K562 (cell line): ENCODE measurements at regions not wholly inside any gene's neighbourhood (a gene's known extent, or its start where the extent isn't known, plus 50 kb on each side); places are given as distances from the start of the nearest gene placed in this dataset.

Source experiments
- FOXM1 ChIP-seq, 2 experiments: fragments of 450-650 bp in 1 of 2; sonication (generic) in 1 of 2; formaldehyde crosslinking in 1 of 2; IDR thresholded peaks; 2 replicates each; pipeline versions ENCODE4 v1.6.1 to v1.9.0; 2017 to 2022; ENCODE audit warnings: low read depth in 2 of 2, mild to moderate bottlenecking in 2 of 2, missing genetic modification reagents in 1 of 2, moderate library complexity in 1 of 2
- GTF2F1 ChIP-seq: IDR thresholded peaks from 2 replicates; pipeline ENCODE4 v1.6.1; 2011; ENCODE audit warnings: low read depth, low read length, improper control_type of control experiment
- HDAC1 ChIP-seq, 2 experiments: fragments of 450-650 bp; IDR thresholded peaks; 2 replicates each; pipeline ENCODE4 v1.6.1; 2016 to 2017; ENCODE audit warnings: inconsistent platforms in 1 of 2, mild to moderate bottlenecking in 1 of 2, moderate library complexity in 1 of 2
- HDAC2 ChIP-seq: fragments of 450-650 bp; IDR thresholded peaks from 2 replicates; pipeline ENCODE4 v1.6.1; 2016; ENCODE audit warnings: mild to moderate bottlenecking
- NFIC ChIP-seq: fragments of 450-650 bp; IDR thresholded peaks from 2 replicates; pipeline ENCODE4 v1.6.1; 2017; ENCODE audit warnings: mild to moderate bottlenecking, inconsistent platforms
- PHF8 ChIP-seq: fragments of 200-600 bp; sonication (generic); IDR thresholded peaks from 2 replicates; pipeline ENCODE4 v1.6.1; 2012; ENCODE audit warnings: mixed run types, mild to moderate bottlenecking, inconsistent platforms, low read length, moderate library complexity, borderline replicate concordance
- SMAD2 ChIP-seq: fragments of 150-350 bp; IDR thresholded peaks from 2 replicates; pipeline ENCODE4 v1.6.1; 2014; ENCODE audit warnings: low read depth, mild to moderate bottlenecking, low read length
- SMAD4 ChIP-seq: fragments of 250-450 bp; sonication (Bioruptor Pico); conservative IDR thresholded peaks from 2 replicates; pipeline ENCODE4 v1.8.0; 2021; ENCODE audit warnings: inconsistent platforms, mild to moderate bottlenecking, moderate library complexity
- TAL1 ChIP-seq: fragments of 450-650 bp; IDR thresholded peaks from 2 replicates; pipeline ENCODE4 v1.6.1; 2016; ENCODE audit warnings: mild to moderate bottlenecking
- TCFL5 ChIP-seq: fragments of 250-450 bp; sonication (Bioruptor Pico); conservative IDR thresholded peaks from 2 replicates; pipeline ENCODE4 v1.6.1; 2021; ENCODE audit warnings: mild to moderate bottlenecking, moderate library complexity, matching md5 sums
- YY1 ChIP-seq, 3 experiments: IDR thresholded peaks; 2 replicates each; pipeline ENCODE4 v1.6.1; 2011; ENCODE audit warnings: low read length in 2 of 3, mild to moderate bottlenecking in 2 of 3, moderate library complexity in 2 of 3, borderline replicate concordance in 1 of 3, control low read depth in 1 of 3, low read depth in 1 of 3; ENCODE audit not compliant: insufficient read depth in 3 of 3, insufficient replicate concordance in 2 of 3, control insufficient read depth in 1 of 3, insufficient read length in 1 of 3; ENCODE audit errors: extremely low read depth in 1 of 3
- ZNF175 ChIP-seq: fragments of 200-800 bp; sonication (Bioruptor generic); IDR thresholded peaks from 2 replicates; pipeline ENCODE4 v1.6.1; 2016; ENCODE audit warnings: low read depth, mild to moderate bottlenecking, missing genetic modification characterization, missing compliant biosample characterization
- TF ChIP-seq, protein P1 (sequence below): sonication (generic); formaldehyde crosslinking; IDR thresholded peaks from 2 replicates; pipeline ENCODE4 v1.5.0; 2020; ENCODE audit warnings: missing genetic modification reagents
- TF ChIP-seq, protein P2 (sequence below), 3 experiments: IDR thresholded peaks in 2 of 3; conservative IDR thresholded peaks in 1 of 3; 2 replicates each; pipeline ENCODE4 v1.5.1; 2011 to 2012; ENCODE audit warnings: low read length in 3 of 3, mild to moderate bottlenecking in 3 of 3, control low read depth in 2 of 3, improper control_type of control experiment in 1 of 3, inconsistent platforms in 1 of 3, low read depth in 1 of 3, mixed read lengths in 1 of 3, moderate library complexity in 1 of 3; ENCODE audit not compliant: insufficient read depth in 2 of 3
- TF ChIP-seq, protein P3 (sequence below), 2 experiments: fragments of 450-650 bp; IDR thresholded peaks; 2 replicates each; pipeline ENCODE4 v1.6.1; 2016
- TF ChIP-seq, protein P4 (sequence below): sonication (generic); formaldehyde crosslinking; IDR thresholded peaks from 2 replicates; pipeline ENCODE4 v1.8.1; 2023; ENCODE audit warnings: mild to moderate bottlenecking, missing genetic modification reagents
- TF ChIP-seq, protein P5 (sequence below): fragments of 450-650 bp; formaldehyde crosslinking; IDR thresholded peaks from 2 replicates; pipeline ENCODE4 v1.4.0; 2022; ENCODE audit warnings: mild to moderate bottlenecking, moderate library complexity
- TF ChIP-seq, protein P6 (sequence below): fragments of 250-450 bp; sonication (Bioruptor Pico); IDR thresholded peaks from 2 replicates; pipeline ENCODE4 v1.5.0; 2021

DNA sequence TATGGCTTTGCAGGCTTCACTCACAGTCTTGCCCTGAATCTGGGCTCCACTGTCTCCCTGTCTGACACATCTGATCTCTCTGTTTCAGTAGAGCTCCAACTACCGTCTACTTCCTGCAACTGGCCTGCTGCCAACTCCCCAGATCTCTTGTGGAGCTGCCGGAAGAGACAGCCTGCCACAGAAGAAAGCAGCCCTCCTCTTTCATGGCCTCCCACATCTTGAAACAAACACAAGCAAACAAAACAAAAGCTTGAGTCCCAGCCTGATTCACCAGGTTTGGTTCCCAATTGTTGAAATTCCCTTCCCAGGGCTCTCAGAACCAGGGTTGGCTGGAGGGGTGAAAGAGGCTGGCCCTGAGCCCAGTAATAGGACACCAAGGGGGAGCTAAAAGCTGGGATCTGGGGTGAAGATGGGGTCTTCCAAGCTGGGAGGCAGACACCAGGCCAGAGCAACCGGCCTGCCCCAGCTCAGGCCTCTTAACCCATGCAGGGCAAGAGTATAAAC is 55.3 kb upstream of the CA12 start (continued):
- TF ChIP-seq, protein P1, sequence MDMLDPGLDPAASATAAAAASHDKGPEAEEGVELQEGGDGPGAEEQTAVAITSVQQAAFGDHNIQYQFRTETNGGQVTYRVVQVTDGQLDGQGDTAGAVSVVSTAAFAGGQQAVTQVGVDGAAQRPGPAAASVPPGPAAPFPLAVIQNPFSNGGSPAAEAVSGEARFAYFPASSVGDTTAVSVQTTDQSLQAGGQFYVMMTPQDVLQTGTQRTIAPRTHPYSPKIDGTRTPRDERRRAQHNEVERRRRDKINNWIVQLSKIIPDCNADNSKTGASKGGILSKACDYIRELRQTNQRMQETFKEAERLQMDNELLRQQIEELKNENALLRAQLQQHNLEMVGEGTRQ (CRISPR knock-in tag): no peak
- TF ChIP-seq, protein P2, sequence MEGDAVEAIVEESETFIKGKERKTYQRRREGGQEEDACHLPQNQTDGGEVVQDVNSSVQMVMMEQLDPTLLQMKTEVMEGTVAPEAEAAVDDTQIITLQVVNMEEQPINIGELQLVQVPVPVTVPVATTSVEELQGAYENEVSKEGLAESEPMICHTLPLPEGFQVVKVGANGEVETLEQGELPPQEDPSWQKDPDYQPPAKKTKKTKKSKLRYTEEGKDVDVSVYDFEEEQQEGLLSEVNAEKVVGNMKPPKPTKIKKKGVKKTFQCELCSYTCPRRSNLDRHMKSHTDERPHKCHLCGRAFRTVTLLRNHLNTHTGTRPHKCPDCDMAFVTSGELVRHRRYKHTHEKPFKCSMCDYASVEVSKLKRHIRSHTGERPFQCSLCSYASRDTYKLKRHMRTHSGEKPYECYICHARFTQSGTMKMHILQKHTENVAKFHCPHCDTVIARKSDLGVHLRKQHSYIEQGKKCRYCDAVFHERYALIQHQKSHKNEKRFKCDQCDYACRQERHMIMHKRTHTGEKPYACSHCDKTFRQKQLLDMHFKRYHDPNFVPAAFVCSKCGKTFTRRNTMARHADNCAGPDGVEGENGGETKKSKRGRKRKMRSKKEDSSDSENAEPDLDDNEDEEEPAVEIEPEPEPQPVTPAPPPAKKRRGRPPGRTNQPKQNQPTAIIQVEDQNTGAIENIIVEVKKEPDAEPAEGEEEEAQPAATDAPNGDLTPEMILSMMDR (IDR thresholded peaks at IDR 0.05 in 2 of 3, conservative IDR thresholded peaks at IDR 0.05 in 1 of 3; ENCODE audit: insufficient read depth in 2 of 3, low read depth in 1 of 3, low read length in 3 of 3): peak; percentile 25 to 38 (median 32); a peak in 3 of 6 replicates
- TF ChIP-seq HDAC2 (no peak), SMAD4 (CRISPR knock-in tag) (peak; percentile 46), PHF8 (no peak; the same call in 1 of the 2 replicates), ZNF175 (peak; percentile 47; the same call in 1 of the 2 replicates), TAL1 (no peak), NFIC (peak; percentile 100), SMAD2 (no peak), YY1 (IDR thresholded peaks at IDR 0.05; ENCODE audit: borderline replicate concordance in 1 of 3, control insufficient read depth in 1 of 3, extremely low read depth in 1 of 3, insufficient read depth in 3 of 3, insufficient read length in 1 of 3, insufficient replicate concordance in 2 of 3, low read depth in 1 of 3, low read length in 2 of 3) (peak in 2 of 3 experiments; percentile 31 to 65), GTF2F1 (no peak), TCFL5 (CRISPR knock-in tag) (no peak), FOXM1 (IDR thresholded peaks at IDR 0.05; ENCODE audit: low read depth) (no peak), FOXM1 (CRISPR knock-in tag; IDR thresholded peaks at IDR 0.05; ENCODE audit: low read depth) (no peak), HDAC1 (IDR thresholded peaks at IDR 0.05) (no peak)
- TF ChIP-seq, protein P3, sequence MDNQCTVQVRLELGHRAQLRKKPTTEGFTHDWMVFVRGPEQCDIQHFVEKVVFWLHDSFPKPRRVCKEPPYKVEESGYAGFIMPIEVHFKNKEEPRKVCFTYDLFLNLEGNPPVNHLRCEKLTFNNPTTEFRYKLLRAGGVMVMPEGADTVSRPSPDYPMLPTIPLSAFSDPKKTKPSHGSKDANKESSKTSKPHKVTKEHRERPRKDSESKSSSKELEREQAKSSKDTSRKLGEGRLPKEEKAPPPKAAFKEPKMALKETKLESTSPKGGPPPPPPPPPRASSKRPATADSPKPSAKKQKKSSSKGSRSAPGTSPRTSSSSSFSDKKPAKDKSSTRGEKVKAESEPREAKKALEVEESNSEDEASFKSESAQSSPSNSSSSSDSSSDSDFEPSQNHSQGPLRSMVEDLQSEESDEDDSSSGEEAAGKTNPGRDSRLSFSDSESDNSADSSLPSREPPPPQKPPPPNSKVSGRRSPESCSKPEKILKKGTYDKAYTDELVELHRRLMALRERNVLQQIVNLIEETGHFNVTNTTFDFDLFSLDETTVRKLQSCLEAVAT (IDR thresholded peaks at IDR 0.05): peak in 1 of 2 experiments; percentile 91; a peak in 2 of 4 replicates
- TF ChIP-seq, protein P4, sequence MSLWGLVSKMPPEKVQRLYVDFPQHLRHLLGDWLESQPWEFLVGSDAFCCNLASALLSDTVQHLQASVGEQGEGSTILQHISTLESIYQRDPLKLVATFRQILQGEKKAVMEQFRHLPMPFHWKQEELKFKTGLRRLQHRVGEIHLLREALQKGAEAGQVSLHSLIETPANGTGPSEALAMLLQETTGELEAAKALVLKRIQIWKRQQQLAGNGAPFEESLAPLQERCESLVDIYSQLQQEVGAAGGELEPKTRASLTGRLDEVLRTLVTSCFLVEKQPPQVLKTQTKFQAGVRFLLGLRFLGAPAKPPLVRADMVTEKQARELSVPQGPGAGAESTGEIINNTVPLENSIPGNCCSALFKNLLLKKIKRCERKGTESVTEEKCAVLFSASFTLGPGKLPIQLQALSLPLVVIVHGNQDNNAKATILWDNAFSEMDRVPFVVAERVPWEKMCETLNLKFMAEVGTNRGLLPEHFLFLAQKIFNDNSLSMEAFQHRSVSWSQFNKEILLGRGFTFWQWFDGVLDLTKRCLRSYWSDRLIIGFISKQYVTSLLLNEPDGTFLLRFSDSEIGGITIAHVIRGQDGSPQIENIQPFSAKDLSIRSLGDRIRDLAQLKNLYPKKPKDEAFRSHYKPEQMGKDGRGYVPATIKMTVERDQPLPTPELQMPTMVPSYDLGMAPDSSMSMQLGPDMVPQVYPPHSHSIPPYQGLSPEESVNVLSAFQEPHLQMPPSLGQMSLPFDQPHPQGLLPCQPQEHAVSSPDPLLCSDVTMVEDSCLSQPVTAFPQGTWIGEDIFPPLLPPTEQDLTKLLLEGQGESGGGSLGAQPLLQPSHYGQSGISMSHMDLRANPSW (CRISPR knock-in tag): no peak
- TF ChIP-seq, protein P5, sequence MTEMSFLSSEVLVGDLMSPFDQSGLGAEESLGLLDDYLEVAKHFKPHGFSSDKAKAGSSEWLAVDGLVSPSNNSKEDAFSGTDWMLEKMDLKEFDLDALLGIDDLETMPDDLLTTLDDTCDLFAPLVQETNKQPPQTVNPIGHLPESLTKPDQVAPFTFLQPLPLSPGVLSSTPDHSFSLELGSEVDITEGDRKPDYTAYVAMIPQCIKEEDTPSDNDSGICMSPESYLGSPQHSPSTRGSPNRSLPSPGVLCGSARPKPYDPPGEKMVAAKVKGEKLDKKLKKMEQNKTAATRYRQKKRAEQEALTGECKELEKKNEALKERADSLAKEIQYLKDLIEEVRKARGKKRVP (CRISPR knock-in tag): 0 out of 2 replicates have a peak, but pooled peaks have one; percentile 2
- TF ChIP-seq, protein P6, sequence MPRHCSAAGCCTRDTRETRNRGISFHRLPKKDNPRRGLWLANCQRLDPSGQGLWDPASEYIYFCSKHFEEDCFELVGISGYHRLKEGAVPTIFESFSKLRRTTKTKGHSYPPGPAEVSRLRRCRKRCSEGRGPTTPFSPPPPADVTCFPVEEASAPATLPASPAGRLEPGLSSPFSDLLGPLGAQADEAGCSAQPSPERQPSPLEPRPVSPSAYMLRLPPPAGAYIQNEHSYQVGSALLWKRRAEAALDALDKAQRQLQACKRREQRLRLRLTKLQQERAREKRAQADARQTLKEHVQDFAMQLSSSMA: no peak
